HUES6 (cell line): ENCODE measurements at regions not wholly inside any gene's neighbourhood (a gene's known extent, or its start where the extent isn't known, plus 50 kb on each side); places are given as distances from the start of the nearest gene placed in this dataset.

Experiments used
- H3K27ac ChIP-seq: 2 replicates; pipeline ENCODE4 v1.7.0; 2013; ENCODE audit warnings: low read depth, mild to moderate bottlenecking, low read length, inconsistent platforms
- H3K27me3 ChIP-seq: 2 replicates; pipeline ENCODE4 v1.6.1; 2013; ENCODE audit warnings: low read length; ENCODE audit not compliant: control insufficient read depth, insufficient read depth
- H3K36me3 ChIP-seq: 2 replicates; pipeline ENCODE4 v1.6.1; 2013; ENCODE audit warnings: low read length; ENCODE audit not compliant: control insufficient read depth, insufficient read depth
- H3K4me1 ChIP-seq: 2 replicates; pipeline ENCODE4 v1.6.1; 2013; ENCODE audit warnings: low read length; ENCODE audit not compliant: control insufficient read depth, insufficient read depth
- H3K4me3 ChIP-seq: 2 replicates; pipeline ENCODE4 v1.5.1; 2013; ENCODE audit warnings: low read depth, low read length
- H3K9ac ChIP-seq: one replicate; pipeline ENCODE4 v1.6.1; 2013; ENCODE audit warnings: mild to moderate bottlenecking, low read length
- H3K9me3 ChIP-seq: 2 replicates; pipeline ENCODE4 v1.6.1; 2013; ENCODE audit warnings: low read depth, low read length; ENCODE audit not compliant: control insufficient read depth, insufficient read depth

DNA sequence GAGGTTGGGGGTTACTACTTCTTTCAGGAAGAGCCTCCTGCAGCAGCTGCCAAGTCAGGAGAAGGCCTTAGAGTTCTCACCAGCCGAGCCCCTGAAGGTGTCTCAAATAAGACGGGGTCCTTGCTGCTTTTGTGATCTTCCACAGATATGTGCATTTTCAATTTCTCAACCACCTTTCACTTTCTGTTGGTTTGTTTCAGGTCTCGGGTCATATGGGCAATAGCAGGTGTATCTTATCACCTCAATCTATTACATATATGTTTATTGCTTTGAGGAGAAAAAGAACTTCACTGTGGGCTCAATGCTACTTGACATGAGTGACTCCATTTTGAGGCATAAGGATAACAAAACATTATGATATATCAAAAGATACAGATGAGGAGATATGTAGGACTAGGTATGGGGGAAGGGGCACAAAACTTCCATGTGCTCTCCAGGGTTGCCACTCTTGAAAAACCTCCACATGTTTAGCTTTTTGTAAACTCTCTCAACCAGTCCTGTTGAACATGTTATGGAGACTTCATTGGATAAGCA, 1171.4 kb upstream of the ADGRL2 start:
- H3K4me3 ChIP-seq = no peak overlapping the region
- H3K27ac ChIP-seq = no peak overlapping the region
- no peaks in the 10 kb centered on the region for H3K27me3 ChIP-seq
- H3K4me1 ChIP-seq = no peaks in the 10 kb centered on the region
- no peaks in the 10 kb centered on the region for H3K9me3 ChIP-seq
- no peak overlapping the region for H3K9ac ChIP-seq
- H3K36me3 ChIP-seq = no peaks in the 10 kb centered on the region

DNA sequence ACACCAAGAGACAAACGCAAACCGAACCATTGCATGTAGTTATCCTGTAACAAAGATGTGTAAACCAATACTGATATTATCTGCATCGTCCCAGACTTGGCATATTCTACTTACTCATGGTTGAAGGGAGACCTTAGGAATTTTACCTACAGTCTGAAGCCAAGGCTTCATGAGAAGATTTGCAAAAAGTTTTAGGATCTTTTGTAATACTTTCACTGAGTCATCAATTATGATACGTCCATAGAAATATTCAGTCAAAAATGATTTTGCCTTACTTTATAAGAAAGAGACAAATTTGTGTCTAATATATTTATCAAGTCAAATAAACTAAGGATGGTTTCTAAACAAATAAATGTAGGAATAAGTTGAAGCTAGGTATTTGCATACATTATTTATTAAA, 1176.1 kb upstream of the ADGRL2 start:
- no peak overlapping the region for H3K27ac ChIP-seq
- no peak overlapping the region for H3K4me3 ChIP-seq
- no peaks in the 10 kb centered on the region for H3K36me3 ChIP-seq
- H3K27me3 ChIP-seq = no peaks in the 10 kb centered on the region
- no peak overlapping the region for H3K9ac ChIP-seq
- H3K4me1 ChIP-seq = no peaks in the 10 kb centered on the region
- peaks cover 4% of the 10 kb centered on the region for H3K9me3 ChIP-seq

DNA sequence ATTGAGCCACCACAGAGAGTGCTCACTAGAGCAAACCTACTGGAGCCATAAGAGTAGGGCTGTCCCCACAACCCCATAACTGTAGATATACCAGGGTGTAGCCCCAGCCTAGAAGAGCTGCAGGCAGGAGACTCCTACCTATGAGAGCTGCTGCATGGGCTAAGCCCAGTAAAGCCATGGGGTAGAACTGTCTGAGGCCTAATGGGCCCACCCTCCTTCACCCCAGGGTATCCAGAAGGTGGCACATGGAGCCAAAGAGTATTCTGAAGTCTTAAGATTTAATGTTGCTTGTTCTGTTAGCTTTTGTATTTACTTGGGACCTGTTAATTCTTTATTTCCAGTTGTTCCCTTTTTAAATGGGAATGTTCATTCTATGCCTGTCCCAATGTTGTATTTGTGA, 1193.7 kb upstream of the ADGRL2 start:
- no peaks in the 10 kb centered on the region for H3K27me3 ChIP-seq
- H3K36me3 ChIP-seq = no peaks in the 10 kb centered on the region
- no peak overlapping the region for H3K27ac ChIP-seq
- peaks cover 10% of the 10 kb centered on the region for H3K4me1 ChIP-seq
- H3K4me3 ChIP-seq = no peak overlapping the region
- no peaks in the 10 kb centered on the region for H3K9me3 ChIP-seq
- no peak overlapping the region for H3K9ac ChIP-seq

DNA sequence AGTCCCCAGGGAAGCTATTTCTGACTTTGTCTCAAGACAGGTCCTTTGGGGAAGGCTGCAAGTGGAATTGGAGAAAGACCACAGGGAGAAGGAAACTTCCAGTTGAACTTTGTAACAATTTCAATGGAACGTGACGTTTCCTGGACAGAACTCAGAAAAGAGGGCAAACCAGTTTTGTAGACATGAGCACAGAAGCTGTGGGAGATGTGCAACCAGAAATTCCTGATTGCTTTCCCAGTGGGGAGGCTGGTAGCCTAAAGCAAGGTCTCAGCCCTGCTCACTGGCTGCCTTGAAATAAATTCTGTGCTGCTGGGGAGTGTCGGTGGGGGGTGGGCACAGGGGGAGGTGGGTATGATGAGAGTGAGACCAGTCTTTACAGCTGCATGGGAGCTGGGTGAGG, 1206.7 kb upstream of the ADGRL2 start:
- no peak overlapping the region for H3K9ac ChIP-seq
- no peaks in the 10 kb centered on the region for H3K27me3 ChIP-seq
- no peaks in the 10 kb centered on the region for H3K36me3 ChIP-seq
- H3K9me3 ChIP-seq = peaks cover 7% of the 10 kb centered on the region; the same call in 1 of the 2 replicates
- H3K4me1 ChIP-seq = no peaks in the 10 kb centered on the region
- H3K4me3 ChIP-seq = no peak overlapping the region
- no peak overlapping the region for H3K27ac ChIP-seq

DNA sequence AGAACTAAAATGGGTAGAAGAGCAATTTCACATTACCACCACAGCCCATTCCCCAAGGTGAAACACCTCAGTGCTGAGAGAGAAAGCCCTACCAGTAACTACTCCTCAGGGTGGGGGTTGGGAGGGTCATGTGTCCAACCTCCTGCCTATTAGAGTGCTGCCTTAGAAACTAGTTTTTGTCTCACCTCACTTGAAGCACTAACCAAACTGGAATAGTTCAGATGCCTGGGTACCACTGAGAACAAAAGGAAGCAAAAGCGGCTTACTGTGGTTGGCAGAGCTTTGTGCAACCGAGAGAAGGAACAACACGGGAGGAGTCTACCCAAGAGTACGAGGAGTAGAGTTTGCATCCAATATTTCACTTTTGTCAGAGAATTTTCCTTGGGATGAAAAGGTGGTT, 1207.5 kb upstream of the ADGRL2 start:
- Histone ChIP-seq H3K4me1 (no peaks in the 10 kb centered on the region), H3K9me3 (peaks cover 7% of the 10 kb centered on the region; the same call in 1 of the 2 replicates), H3K27me3 (no peaks in the 10 kb centered on the region), H3K36me3 (no peaks in the 10 kb centered on the region), H3K9ac (no peak overlapping the region), H3K27ac (no peak overlapping the region), H3K4me3 (no peak overlapping the region)

DNA sequence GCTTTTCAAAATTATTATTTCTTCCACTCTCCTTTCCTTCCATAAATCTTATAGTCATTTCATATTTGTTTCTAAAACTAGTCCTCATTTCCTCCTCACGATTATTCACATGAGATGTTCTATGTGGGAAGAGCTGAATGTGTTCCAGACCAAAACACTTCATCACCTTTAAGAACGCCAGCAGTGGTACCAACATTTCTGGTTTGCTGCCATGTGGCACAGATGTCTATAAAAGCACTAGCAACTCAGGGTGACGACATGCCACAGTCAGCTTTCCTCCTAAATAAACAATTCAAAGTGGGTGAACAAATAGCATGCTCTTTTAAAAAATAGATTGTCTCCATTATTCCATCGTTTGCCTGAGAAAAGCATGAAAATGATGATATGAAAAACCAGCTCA, 1217.8 kb upstream of the ADGRL2 start:
- Histone ChIP-seq H3K36me3 (no peaks in the 10 kb centered on the region), H3K27me3 (no peaks in the 10 kb centered on the region), H3K27ac (no peak overlapping the region), H3K9ac (no peak overlapping the region), H3K4me1 (no peaks in the 10 kb centered on the region), H3K9me3 (peaks cover 8% of the 10 kb centered on the region; the same call in 1 of the 2 replicates), H3K4me3 (no peak overlapping the region)

DNA sequence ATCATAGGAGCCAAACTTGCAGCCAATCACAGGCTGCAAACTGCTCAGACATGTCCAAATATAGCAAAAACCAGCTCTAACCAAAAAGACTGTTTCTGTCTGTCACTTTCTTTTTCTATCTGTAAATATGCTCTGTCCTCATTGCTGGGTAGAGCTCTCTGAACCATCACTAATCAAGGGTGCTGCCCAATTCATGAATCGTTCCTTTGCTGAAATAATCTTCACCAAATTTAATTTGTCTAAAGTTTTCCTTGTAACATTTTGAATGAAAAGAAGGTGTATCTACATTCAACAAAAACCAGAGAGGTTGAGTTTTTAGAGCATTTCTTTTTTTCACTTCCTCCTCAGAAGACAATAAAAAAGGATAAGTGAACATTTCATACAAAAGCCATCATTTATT, 1221.7 kb upstream of the ADGRL2 start:
- Histone ChIP-seq H3K27ac (no peak overlapping the region), H3K9me3 (peaks cover 8% of the 10 kb centered on the region; the same call in 1 of the 2 replicates), H3K27me3 (no peaks in the 10 kb centered on the region), H3K9ac (no peak overlapping the region), H3K4me3 (no peak overlapping the region), H3K4me1 (no peaks in the 10 kb centered on the region), H3K36me3 (no peaks in the 10 kb centered on the region)

DNA sequence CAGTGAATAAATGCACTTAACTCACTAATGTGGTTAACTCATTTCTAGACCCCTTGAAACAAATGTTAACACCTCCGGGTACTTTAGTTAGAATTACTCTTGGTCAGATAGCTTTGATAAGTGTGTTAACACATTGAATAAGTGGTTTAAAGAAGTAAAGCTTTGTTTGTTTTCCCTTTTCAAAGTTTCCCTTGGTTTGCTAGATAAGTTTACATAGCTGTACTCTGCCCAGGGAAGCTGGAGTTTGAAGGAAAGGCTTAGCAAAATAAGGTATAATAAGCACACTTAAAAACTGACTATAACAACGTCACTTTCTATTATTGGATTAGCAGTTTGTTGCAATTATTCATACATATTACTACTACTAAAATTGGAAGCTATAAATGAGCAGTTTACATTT, 1233.9 kb upstream of the ADGRL2 start:
- no peaks in the 10 kb centered on the region for H3K36me3 ChIP-seq
- no peak overlapping the region for H3K9ac ChIP-seq
- no peaks in the 10 kb centered on the region for H3K27me3 ChIP-seq
- no peak overlapping the region for H3K4me3 ChIP-seq
- no peak overlapping the region for H3K27ac ChIP-seq
- no peaks in the 10 kb centered on the region for H3K4me1 ChIP-seq
- no peaks in the 10 kb centered on the region for H3K9me3 ChIP-seq

DNA sequence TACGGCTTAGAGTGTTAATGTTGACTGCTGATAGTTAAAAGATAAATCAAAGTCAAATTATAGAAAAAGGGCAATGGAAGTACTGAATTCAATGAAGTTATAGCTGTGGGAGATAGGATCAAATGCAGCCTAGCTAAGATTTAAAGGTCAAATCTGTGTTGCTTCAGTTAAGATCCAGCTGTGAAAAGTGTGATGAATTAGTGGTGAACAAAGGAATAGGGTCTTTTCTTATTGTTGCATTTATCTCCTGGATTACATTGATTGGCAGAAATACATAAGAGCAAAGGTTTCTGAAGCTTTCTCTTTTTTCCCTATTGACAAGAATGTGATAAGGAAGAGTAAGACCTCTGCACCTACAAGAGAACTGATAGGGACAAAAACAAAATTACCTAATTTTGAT, 1234.6 kb upstream of the ADGRL2 start:
- no peaks in the 10 kb centered on the region for H3K36me3 ChIP-seq

DNA sequence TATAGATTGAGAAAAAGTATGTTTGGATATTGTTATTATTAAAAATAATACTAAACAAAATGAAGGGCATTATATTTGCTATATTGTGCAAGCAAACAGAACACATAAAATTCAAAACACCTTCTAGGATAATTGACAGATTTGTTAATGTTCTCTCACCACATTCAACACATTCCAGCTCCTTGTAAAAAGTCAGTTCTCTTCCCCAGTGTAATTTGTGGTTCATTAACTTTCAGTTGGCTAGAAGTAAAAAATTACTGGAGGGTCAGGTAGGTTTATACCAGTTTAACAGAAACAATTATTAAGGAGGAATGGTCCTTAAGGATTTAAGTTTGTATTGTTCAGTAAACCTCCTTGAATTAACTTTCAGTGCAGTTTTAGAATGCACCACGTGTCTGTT, 1235.3 kb upstream of the ADGRL2 start:
- H3K27me3 ChIP-seq = no peaks in the 10 kb centered on the region
- no peak overlapping the region for H3K27ac ChIP-seq
- no peak overlapping the region for H3K4me3 ChIP-seq
- no peaks in the 10 kb centered on the region for H3K4me1 ChIP-seq
- H3K9ac ChIP-seq = no peak overlapping the region
- no peaks in the 10 kb centered on the region for H3K36me3 ChIP-seq
- no peaks in the 10 kb centered on the region for H3K9me3 ChIP-seq

More for the DNA sequence above, 1234.6 kb upstream of the ADGRL2 start:
- no peaks in the 10 kb centered on the region for H3K9me3 ChIP-seq
- H3K27me3 ChIP-seq = no peaks in the 10 kb centered on the region
- H3K4me1 ChIP-seq = no peaks in the 10 kb centered on the region
- H3K9ac ChIP-seq = no peak overlapping the region
- H3K27ac ChIP-seq = no peak overlapping the region
- no peak overlapping the region for H3K4me3 ChIP-seq

DNA sequence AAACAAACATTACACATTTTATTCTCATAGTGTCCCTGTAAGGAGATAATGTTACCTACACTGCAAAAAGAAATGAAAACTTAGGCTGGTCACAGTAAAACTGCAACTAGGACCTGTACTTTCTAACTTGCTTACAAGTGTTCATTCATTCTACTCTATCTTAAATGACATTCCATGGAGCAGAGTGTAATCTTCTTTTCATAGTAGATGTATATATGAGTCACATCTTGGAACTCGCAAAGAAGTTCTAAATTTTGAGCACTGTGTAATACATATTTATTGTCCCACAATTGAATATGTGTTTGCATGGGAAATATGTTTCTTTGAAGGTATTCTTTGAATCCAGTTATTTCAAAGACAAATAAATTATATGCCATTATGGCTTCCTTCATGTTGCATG, 1258.5 kb upstream of the ADGRL2 start:
- Histone ChIP-seq H3K4me3 (no peak overlapping the region), H3K27me3 (no peaks in the 10 kb centered on the region), H3K36me3 (no peaks in the 10 kb centered on the region), H3K27ac (no peak overlapping the region), H3K4me1 (peaks cover 4% of the 10 kb centered on the region; the same call in 1 of the 2 replicates), H3K9ac (no peak overlapping the region), H3K9me3 (no peaks in the 10 kb centered on the region)

DNA sequence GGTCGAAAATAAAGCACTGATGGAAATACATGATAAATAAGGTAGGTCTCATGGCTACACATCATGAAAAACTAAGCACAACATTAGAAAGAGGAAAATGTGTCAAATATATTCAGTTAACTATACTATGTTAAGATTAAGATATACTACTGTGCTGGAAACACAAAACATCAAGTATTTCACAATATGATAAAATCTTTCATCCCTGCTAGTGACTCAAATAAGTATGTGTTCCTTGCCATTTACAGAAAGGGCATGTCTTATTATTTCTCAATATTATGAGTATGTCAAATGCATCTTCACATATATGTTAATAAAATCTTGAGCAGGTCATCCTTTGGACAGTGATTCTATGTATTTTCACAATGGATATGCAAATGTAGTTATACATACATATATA, 1260.1 kb upstream of the ADGRL2 start:
- H3K4me3 ChIP-seq = no peak overlapping the region
- H3K27ac ChIP-seq = no peak overlapping the region
- H3K36me3 ChIP-seq = no peaks in the 10 kb centered on the region
- peaks cover 19% of the 10 kb centered on the region for H3K4me1 ChIP-seq
- H3K9me3 ChIP-seq = no peaks in the 10 kb centered on the region
- no peaks in the 10 kb centered on the region for H3K27me3 ChIP-seq
- H3K9ac ChIP-seq = no peak overlapping the region
